ENCODE measurements at regions not wholly inside any gene's neighbourhood (a gene's known extent, or its start where the extent isn't known, plus 50 kb on each side); places are given as distances from the start of the nearest gene placed in this dataset.
"Not testable (repeated sequence)": the region's sequence is repeated elsewhere in the genome, so short reads cannot be mapped to it uniquely, and the experiment has no call there.

DNA sequence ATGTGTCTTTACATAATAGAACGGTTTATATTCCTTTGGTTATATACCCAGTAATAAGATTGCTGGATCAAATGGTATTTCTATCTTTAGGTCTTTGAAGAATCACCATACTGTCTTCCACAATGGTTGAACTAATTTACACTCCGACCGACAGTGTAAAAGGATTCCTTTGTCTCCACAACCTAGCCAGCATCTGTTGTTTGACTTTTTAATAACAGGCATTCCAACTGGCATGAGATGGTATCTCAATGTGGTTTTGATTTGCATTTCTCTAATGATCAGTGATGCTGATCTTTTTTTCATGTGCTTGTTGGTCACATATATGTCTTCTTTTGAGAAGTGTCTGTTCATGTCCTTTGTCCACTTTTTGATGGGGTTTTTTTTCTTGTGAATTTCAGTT is 319.7 kb upstream of the IRAK1BP1 start:
- H3K9me3 ChIP-seq; DNase-seq; H3K27me3 Mint-ChIP-seq; H3K4me3 Mint-ChIP-seq; H3K36me3 ChIP-seq (ENCODE audit: control insufficient read depth in 2 of 2, extremely low read depth in 1 of 2, insufficient read depth in 1 of 2, low read length in 1 of 2); H3K27ac Mint-ChIP-seq; ATAC-seq (replicated peaks in 1 of 4); CTCF ChIA-PET; H3K36me3 Mint-ChIP-seq; H3K9me3 Mint-ChIP-seq; H3K4me1 Mint-ChIP-seq; H3K27ac ChIP-seq (ENCODE audit: low read length); H3K4me1 ChIP-seq (ENCODE audit: control insufficient read depth in 1 of 2, extremely low read depth in 1 of 2, insufficient read depth in 2 of 2, low read length in 2 of 2); H3K4me3 ChIP-seq (ENCODE audit: control insufficient read depth in 1 of 2, extremely low read depth in 1 of 2, low read length in 1 of 2); H3K27me3 ChIP-seq (replicated peaks in 1 of 2; ENCODE audit: control insufficient read depth in 2 of 2, extremely low read depth in 1 of 2, insufficient read depth in 2 of 2, low read length in 1 of 2); POLR2A ChIA-PET: not testable (repeated sequence)
- no CpG with 5 or more reads among the region's 3 CpGs for WGBS (ENCODE audit: insufficient coverage)

DNA sequence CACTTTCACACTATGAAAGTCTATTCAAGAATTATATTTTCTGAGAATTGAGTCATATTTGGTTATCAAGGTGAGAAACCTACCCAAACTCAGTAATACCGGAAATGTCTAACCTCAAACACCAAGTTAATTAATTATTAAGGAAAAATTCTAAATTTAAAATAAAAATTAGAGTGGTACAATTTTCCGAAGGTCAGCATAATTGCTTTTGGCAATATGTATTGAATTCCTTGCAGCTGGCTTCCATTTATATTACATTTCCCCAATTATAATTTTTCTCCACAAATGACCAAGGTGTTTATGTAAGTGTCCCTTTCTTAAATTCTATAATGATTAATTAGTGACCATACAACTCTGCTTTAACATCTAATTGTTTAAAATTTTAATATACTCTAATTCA is 316.0 kb upstream of the IRAK1BP1 start:
- POLR2A ChIA-PET, result no interaction called here

DNA sequence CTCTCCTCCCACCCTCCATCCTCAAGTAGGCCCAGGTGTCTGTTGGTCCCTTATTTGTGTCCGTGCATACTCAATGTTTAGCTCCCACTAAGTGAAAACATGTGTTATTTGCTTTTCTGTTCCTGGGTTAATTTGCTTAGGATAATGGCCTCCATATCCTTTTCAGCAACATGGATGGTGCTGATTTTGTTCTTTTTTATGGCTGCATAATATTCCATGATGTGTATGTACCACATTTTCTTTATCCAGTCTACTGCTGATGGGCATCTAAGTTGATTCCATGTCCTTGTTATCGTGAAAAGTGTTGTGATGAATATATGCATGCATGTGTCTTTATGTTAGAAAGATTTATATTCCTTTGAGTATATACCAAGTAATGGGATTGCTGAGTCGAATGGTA is 314.9 kb upstream of the IRAK1BP1 start:
- Mint-ChIP-seq H3K27me3 (no peaks in the 10 kb centered on the region), H3K9me3 (peaks cover 11 to 21% (median 19%) of the 10 kb centered on the region in 3 donors), H3K36me3 (no peaks in the 10 kb centered on the region), H3K4me1 (no peaks in the 10 kb centered on the region), H3K27ac (peak overlapping the region in 1 of 2 donors; percentile 54), H3K4me3 (no peak overlapping the region)
- H3K36me3 ChIP-seq (ENCODE audit: control insufficient read depth in 2 of 2, extremely low read depth in 1 of 2, insufficient read depth in 1 of 2, low read length in 1 of 2), result no peaks in the 10 kb centered on the region
- H3K4me3 ChIP-seq (ENCODE audit: control insufficient read depth in 1 of 2, extremely low read depth in 1 of 2, low read length in 1 of 2), result no peak overlapping the region
- ChIA-PET CTCF (no interaction called here), POLR2A (no interaction called here)
- H3K27ac ChIP-seq (ENCODE audit: low read length), result no peak overlapping the region
- ATAC-seq (replicated peaks in 1 of 4), result no peak
- WGBS (ENCODE audit: insufficient coverage), result no CpG with 5 or more reads among the region's 3 CpGs
- peaks cover 2% of the 10 kb centered on the region for H3K9me3 ChIP-seq
- no peaks in the 10 kb centered on the region for H3K27me3 ChIP-seq (replicated peaks in 1 of 2; ENCODE audit: control insufficient read depth in 2 of 2, extremely low read depth in 1 of 2, insufficient read depth in 2 of 2, low read length in 1 of 2)
- DNase-seq, result no peak
- no peaks in the 10 kb centered on the region for H3K4me1 ChIP-seq (ENCODE audit: control insufficient read depth in 1 of 2, extremely low read depth in 1 of 2, insufficient read depth in 2 of 2, low read length in 2 of 2)

More for the DNA sequence above, 316.0 kb upstream of the IRAK1BP1 start:
- ATAC-seq (replicated peaks in 1 of 4) (no peak), DNase-seq (no peak)
- Mint-ChIP-seq H3K4me3 (no peak overlapping the region), H3K4me1 (no peaks in the 10 kb centered on the region), H3K9me3 (peaks cover 5 to 15% (median 11%) of the 10 kb centered on the region in 3 donors), H3K27me3 (no peaks in the 10 kb centered on the region), H3K27ac (no peak overlapping the region), H3K36me3 (no peaks in the 10 kb centered on the region)
- Histone ChIP-seq H3K4me3 (ENCODE audit: control insufficient read depth in 1 of 2, extremely low read depth in 1 of 2, low read length in 1 of 2) (no peak overlapping the region), H3K36me3 (ENCODE audit: control insufficient read depth in 2 of 2, extremely low read depth in 1 of 2, insufficient read depth in 1 of 2, low read length in 1 of 2) (no peaks in the 10 kb centered on the region), H3K27me3 (replicated peaks in 1 of 2; ENCODE audit: control insufficient read depth in 2 of 2, extremely low read depth in 1 of 2, insufficient read depth in 2 of 2, low read length in 1 of 2) (no peaks in the 10 kb centered on the region), H3K9me3 (peaks cover 2% of the 10 kb centered on the region), H3K4me1 (ENCODE audit: control insufficient read depth in 1 of 2, extremely low read depth in 1 of 2, insufficient read depth in 2 of 2, low read length in 2 of 2) (no peaks in the 10 kb centered on the region), H3K27ac (ENCODE audit: low read length) (no peak overlapping the region)
- CTCF ChIA-PET, result no interaction called here
- WGBS (ENCODE audit: insufficient coverage), result no CpG with 5 or more reads among the region's 2 CpGs

DNA sequence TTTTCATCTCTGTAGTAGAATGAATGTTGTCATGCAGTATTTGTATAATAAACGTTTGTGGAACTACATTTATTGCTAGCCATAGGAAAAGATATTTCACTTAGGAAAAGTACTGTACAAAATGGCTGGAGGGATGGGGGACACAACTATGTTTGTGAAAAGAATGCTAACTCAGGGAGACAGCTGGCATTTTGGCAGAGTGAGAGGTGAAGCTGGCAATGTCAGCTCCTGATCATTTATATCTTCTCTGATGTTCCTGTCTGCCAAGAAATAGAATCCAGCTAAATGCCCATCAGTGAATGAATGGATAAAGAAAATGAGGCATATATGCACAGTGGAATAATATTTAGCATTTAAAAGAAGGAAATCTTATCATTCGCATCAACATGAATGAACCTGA is 313.0 kb upstream of the IRAK1BP1 start:
- H3K27ac Mint-ChIP-seq, result no peak overlapping the region
- CTCF ChIA-PET, result no interaction called here
- Histone ChIP-seq H3K4me1 (ENCODE audit: control insufficient read depth in 1 of 2, extremely low read depth in 1 of 2, insufficient read depth in 2 of 2, low read length in 2 of 2) (no peaks in the 10 kb centered on the region), H3K36me3 (ENCODE audit: control insufficient read depth in 2 of 2, extremely low read depth in 1 of 2, insufficient read depth in 1 of 2, low read length in 1 of 2) (no peaks in the 10 kb centered on the region), H3K4me3 (ENCODE audit: control insufficient read depth in 1 of 2, extremely low read depth in 1 of 2, low read length in 1 of 2) (no peak overlapping the region), H3K9me3 (peaks cover 2% of the 10 kb centered on the region), H3K27me3 (replicated peaks in 1 of 2; ENCODE audit: control insufficient read depth in 2 of 2, extremely low read depth in 1 of 2, insufficient read depth in 2 of 2, low read length in 1 of 2) (no peaks in the 10 kb centered on the region), H3K27ac (ENCODE audit: low read length) (no peak overlapping the region)
- H3K36me3 Mint-ChIP-seq, result no peaks in the 10 kb centered on the region
- no CpG with 5 or more reads among the region's 2 CpGs for WGBS (ENCODE audit: insufficient coverage)
- no peak overlapping the region for H3K4me3 Mint-ChIP-seq
- no peaks in the 10 kb centered on the region for H3K27me3 Mint-ChIP-seq
- H3K4me1 Mint-ChIP-seq, result no peaks in the 10 kb centered on the region
- DNase-seq (no peak), ATAC-seq (replicated peaks in 1 of 4) (no peak)
- POLR2A ChIA-PET, result no interaction called here
- peaks cover 11 to 21% (median 19%) of the 10 kb centered on the region in 3 donors for H3K9me3 Mint-ChIP-seq

DNA sequence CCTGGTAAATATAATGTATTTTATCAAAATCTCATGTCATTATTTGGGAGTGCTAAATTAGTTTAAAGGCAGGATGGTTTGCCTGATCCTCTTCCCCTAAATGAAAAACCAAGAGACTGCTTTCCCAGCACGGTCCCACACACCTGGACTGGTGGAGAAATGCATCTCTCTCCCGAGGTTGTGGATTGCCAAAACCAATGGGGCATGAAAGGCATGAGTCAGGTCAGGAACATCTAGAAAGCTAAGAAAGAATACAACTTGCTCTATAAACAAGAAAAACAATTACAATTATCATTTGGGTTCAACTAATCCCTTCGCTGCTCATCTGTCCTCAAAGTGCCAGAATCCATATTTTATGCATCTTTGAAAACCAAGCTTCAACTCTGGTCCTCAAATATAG is 308.3 kb upstream of the IRAK1BP1 start:
- Histone ChIP-seq H3K4me1 (ENCODE audit: control insufficient read depth in 1 of 2, extremely low read depth in 1 of 2, insufficient read depth in 2 of 2, low read length in 2 of 2) (no peaks in the 10 kb centered on the region), H3K27me3 (replicated peaks in 1 of 2; ENCODE audit: control insufficient read depth in 2 of 2, extremely low read depth in 1 of 2, insufficient read depth in 2 of 2, low read length in 1 of 2) (no peaks in the 10 kb centered on the region), H3K9me3 (no peaks in the 10 kb centered on the region), H3K4me3 (ENCODE audit: control insufficient read depth in 1 of 2, extremely low read depth in 1 of 2, low read length in 1 of 2) (no peak overlapping the region), H3K27ac (ENCODE audit: low read length) (no peak overlapping the region), H3K36me3 (ENCODE audit: control insufficient read depth in 2 of 2, extremely low read depth in 1 of 2, insufficient read depth in 1 of 2, low read length in 1 of 2) (no peaks in the 10 kb centered on the region)
- DNase-seq (no peak), ATAC-seq (replicated peaks in 1 of 4) (no peak)
- no CpG with 5 or more reads among the region's 3 CpGs for WGBS (ENCODE audit: insufficient coverage)
- CTCF ChIA-PET, result no interaction called here
- Mint-ChIP-seq H3K36me3 (no peaks in the 10 kb centered on the region), H3K27ac (no peak overlapping the region), H3K9me3 (peaks cover 8 to 17% (median 11%) of the 10 kb centered on the region in 3 donors), H3K27me3 (no peaks in the 10 kb centered on the region), H3K4me1 (no peaks in the 10 kb centered on the region), H3K4me3 (no peak overlapping the region)
- POLR2A ChIA-PET, result no interaction called here

DNA sequence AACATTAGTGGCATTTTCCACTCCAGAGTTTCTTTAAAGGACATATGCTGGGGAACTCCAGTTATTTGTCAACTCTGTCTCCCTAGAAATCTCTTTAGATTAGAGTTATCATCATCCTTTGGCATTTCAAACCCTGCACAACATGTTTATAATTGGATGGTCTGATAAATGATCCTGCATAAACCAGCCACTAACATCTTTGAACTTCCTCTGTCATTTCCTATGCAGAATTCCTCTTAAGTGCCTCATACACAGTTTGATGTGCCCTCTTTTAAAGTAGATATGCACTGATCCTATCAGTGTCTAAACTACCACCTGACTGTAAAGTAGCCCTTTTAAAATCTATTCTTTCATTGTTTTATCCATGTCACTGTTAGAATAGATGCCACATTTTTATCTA is 306.3 kb upstream of the IRAK1BP1 start:
- no peak for ATAC-seq (replicated peaks in 1 of 4)
- peaks cover 6 to 9% (median 8%) of the 10 kb centered on the region in 3 donors for H3K9me3 Mint-ChIP-seq
- H3K4me1 Mint-ChIP-seq, result no peaks in the 10 kb centered on the region

DNA sequence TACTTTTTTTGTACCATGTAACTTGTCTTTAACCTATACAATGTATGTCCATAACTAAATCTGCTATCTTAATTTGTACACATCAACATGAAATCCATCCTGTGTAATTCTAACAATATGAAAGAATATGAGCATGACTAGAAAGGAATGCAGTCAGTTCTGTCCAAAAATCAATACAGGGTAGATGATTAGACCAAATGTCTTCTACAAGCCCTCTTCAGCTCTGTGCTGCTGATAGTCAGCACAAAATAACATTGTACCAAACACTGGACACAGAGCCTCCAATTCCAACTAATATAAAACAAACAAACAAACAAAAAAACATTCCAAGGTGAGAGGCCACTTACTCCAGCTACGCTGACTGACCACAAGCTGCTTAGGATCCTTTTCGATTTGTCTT is 301.4 kb upstream of the IRAK1BP1 start:
- H3K4me1 Mint-ChIP-seq, result no peaks in the 10 kb centered on the region
- no peak overlapping the region for H3K4me3 Mint-ChIP-seq
- Histone ChIP-seq H3K36me3 (ENCODE audit: control insufficient read depth in 2 of 2, extremely low read depth in 1 of 2, insufficient read depth in 1 of 2, low read length in 1 of 2) (no peaks in the 10 kb centered on the region), H3K4me3 (ENCODE audit: control insufficient read depth in 1 of 2, extremely low read depth in 1 of 2, low read length in 1 of 2) (no peak overlapping the region), H3K9me3 (no peaks in the 10 kb centered on the region), H3K27ac (ENCODE audit: low read length) (no peak overlapping the region), H3K4me1 (ENCODE audit: control insufficient read depth in 1 of 2, extremely low read depth in 1 of 2, insufficient read depth in 2 of 2, low read length in 2 of 2) (no peaks in the 10 kb centered on the region), H3K27me3 (replicated peaks in 1 of 2; ENCODE audit: control insufficient read depth in 2 of 2, extremely low read depth in 1 of 2, insufficient read depth in 2 of 2, low read length in 1 of 2) (no peaks in the 10 kb centered on the region)
- no peaks in the 10 kb centered on the region for H3K36me3 Mint-ChIP-seq
- ChIA-PET CTCF (no interaction called here), POLR2A (no interaction called here)
- WGBS (ENCODE audit: insufficient coverage), result no CpG with 5 or more reads among the region's 2 CpGs
- no peaks in the 10 kb centered on the region for H3K27me3 Mint-ChIP-seq
- H3K9me3 Mint-ChIP-seq, result peaks cover 6 to 19% (median 6%) of the 10 kb centered on the region in 3 donors
- DNase-seq (no peak), ATAC-seq (replicated peaks in 1 of 4) (no peak)
- H3K27ac Mint-ChIP-seq, result no peak overlapping the region

More for the DNA sequence above, 306.3 kb upstream of the IRAK1BP1 start:
- POLR2A ChIA-PET, result no interaction called here
- CTCF ChIA-PET, result no interaction called here
- H3K4me3 Mint-ChIP-seq, result no peak overlapping the region
- no peak overlapping the region for H3K4me3 ChIP-seq (ENCODE audit: control insufficient read depth in 1 of 2, extremely low read depth in 1 of 2, low read length in 1 of 2)
- H3K36me3 Mint-ChIP-seq, result no peaks in the 10 kb centered on the region
- no peaks in the 10 kb centered on the region for H3K27me3 Mint-ChIP-seq
- H3K4me1 ChIP-seq (ENCODE audit: control insufficient read depth in 1 of 2, extremely low read depth in 1 of 2, insufficient read depth in 2 of 2, low read length in 2 of 2), result no peaks in the 10 kb centered on the region
- H3K9me3 ChIP-seq, result no peaks in the 10 kb centered on the region
- no peak overlapping the region for H3K27ac Mint-ChIP-seq
- no peak for DNase-seq
- H3K27ac ChIP-seq (ENCODE audit: low read length), result no peak overlapping the region
- no peaks in the 10 kb centered on the region for H3K36me3 ChIP-seq (ENCODE audit: control insufficient read depth in 2 of 2, extremely low read depth in 1 of 2, insufficient read depth in 1 of 2, low read length in 1 of 2)
- no peaks in the 10 kb centered on the region for H3K27me3 ChIP-seq (replicated peaks in 1 of 2; ENCODE audit: control insufficient read depth in 2 of 2, extremely low read depth in 1 of 2, insufficient read depth in 2 of 2, low read length in 1 of 2)
